ENCODE measurements at regions not wholly inside any gene's neighbourhood (a gene's known extent, or its start where the extent isn't known, plus 50 kb on each side); places are given as distances from the start of the nearest gene placed in this dataset.

GRCh38 chr2:226048611-226049010 lies 649.1 kb downstream of the NYAP2 start:
- Histone ChIP-seq H3K4me3 (no peak overlapping the region), H3K9me3 (ENCODE audit: control insufficient read depth in 4 of 4, insufficient read depth in 3 of 4, low read length in 3 of 4) (no peaks in the 10 kb centered on the region), H3K27ac (ENCODE audit: low read depth in 1 of 2, low read length in 1 of 2) (no peak overlapping the region), H3K4me1 (ENCODE audit: control insufficient read depth in 5 of 5, insufficient read depth in 5 of 5, low read length in 5 of 5) (peaks cover 0 to 9% (median 2%) of the 10 kb centered on the region in 5 donors), H3K9ac (ENCODE audit: insufficient read depth in 1 of 2, low read length in 2 of 2) (no peak overlapping the region), H3K27me3 (ENCODE audit: control insufficient read depth in 3 of 3, insufficient read depth in 3 of 3, low read length in 2 of 3) (no peaks in the 10 kb centered on the region), H3K36me3 (ENCODE audit: control insufficient read depth in 4 of 4, insufficient read depth in 4 of 4, low read length in 4 of 4) (no peaks in the 10 kb centered on the region)
- no peak for ATAC-seq (ENCODE audit: insufficient read depth, low FRiP score)
- DNase-seq = peak; percentile 54 to 85 (median 85)
- no peak for TF ChIP-seq CTCF (IDR thresholded peaks at IDR 0.05; ENCODE audit: control extremely low read depth, extremely low read depth)
- WGBS, 2 donors = 25 to 34% methylated on average over 4 of the region's 4 CpGs

- H3K27me3 ChIP-seq (ENCODE audit: control insufficient read depth in 3 of 3, insufficient read depth in 3 of 3, low read length in 2 of 3) = no peaks in the 10 kb centered on the region
- 91 to 94% methylated on average over 8 of the region's 8 CpGs for WGBS, 2 donors
- no peak overlapping the region for H3K4me3 ChIP-seq
- TF ChIP-seq CTCF (IDR thresholded peaks at IDR 0.05; ENCODE audit: control extremely low read depth, extremely low read depth) = no peak
- H3K36me3 ChIP-seq (ENCODE audit: control insufficient read depth in 4 of 4, insufficient read depth in 4 of 4, low read length in 4 of 4) = no peaks in the 10 kb centered on the region
- peaks cover 0 to 9% (median 2%) of the 10 kb centered on the region in 5 donors for H3K4me1 ChIP-seq (ENCODE audit: control insufficient read depth in 5 of 5, insufficient read depth in 5 of 5, low read length in 5 of 5)
- H3K9me3 ChIP-seq (ENCODE audit: control insufficient read depth in 4 of 4, insufficient read depth in 3 of 4, low read length in 3 of 4) = no peaks in the 10 kb centered on the region
- DNase-seq (no peak), ATAC-seq (ENCODE audit: insufficient read depth, low FRiP score) (no peak)
- no peak overlapping the region for H3K27ac ChIP-seq (ENCODE audit: low read depth in 1 of 2, low read length in 1 of 2)
- H3K9ac ChIP-seq (ENCODE audit: insufficient read depth in 1 of 2, low read length in 2 of 2) = no peak overlapping the region
Measured at GRCh38 chr2:226045080-226045479, 645.6 kb downstream of the NYAP2 start.

- no peak for TF ChIP-seq CTCF (IDR thresholded peaks at IDR 0.05; ENCODE audit: control extremely low read depth, extremely low read depth)
- Histone ChIP-seq H3K27ac (ENCODE audit: low read depth in 1 of 2, low read length in 1 of 2) (no peak overlapping the region), H3K27me3 (ENCODE audit: control insufficient read depth in 3 of 3, insufficient read depth in 3 of 3, low read length in 2 of 3) (no peaks in the 10 kb centered on the region), H3K9me3 (ENCODE audit: control insufficient read depth in 4 of 4, insufficient read depth in 3 of 4, low read length in 3 of 4) (no peaks in the 10 kb centered on the region), H3K4me1 (ENCODE audit: control insufficient read depth in 5 of 5, insufficient read depth in 5 of 5, low read length in 5 of 5) (no peaks in the 10 kb centered on the region), H3K9ac (ENCODE audit: insufficient read depth in 1 of 2, low read length in 2 of 2) (no peak overlapping the region), H3K4me3 (no peak overlapping the region), H3K36me3 (ENCODE audit: control insufficient read depth in 4 of 4, insufficient read depth in 4 of 4, low read length in 4 of 4) (no peaks in the 10 kb centered on the region)
- DNase-seq = no peak
- WGBS, 2 donors = 76 to 92% methylated on average over 2 of the region's 2 CpGs
- no peak for ATAC-seq (ENCODE audit: insufficient read depth, low FRiP score)
Measured at GRCh38 chr2:226040344-226040900, 640.9 kb downstream of the NYAP2 start.

- Histone ChIP-seq H3K27me3 (ENCODE audit: control insufficient read depth in 3 of 3, insufficient read depth in 3 of 3, low read length in 2 of 3) (no peaks in the 10 kb centered on the region), H3K4me1 (ENCODE audit: control insufficient read depth in 5 of 5, insufficient read depth in 5 of 5, low read length in 5 of 5) (peaks cover 0 to 3% (median 2%) of the 10 kb centered on the region in 5 donors), H3K9ac (ENCODE audit: insufficient read depth in 1 of 2, low read length in 2 of 2) (no peak overlapping the region), H3K4me3 (no peak overlapping the region), H3K36me3 (ENCODE audit: control insufficient read depth in 4 of 4, insufficient read depth in 4 of 4, low read length in 4 of 4) (no peaks in the 10 kb centered on the region), H3K9me3 (ENCODE audit: control insufficient read depth in 4 of 4, insufficient read depth in 3 of 4, low read length in 3 of 4) (no peaks in the 10 kb centered on the region), H3K27ac (ENCODE audit: low read depth in 1 of 2, low read length in 1 of 2) (no peak overlapping the region)
- ATAC-seq (ENCODE audit: insufficient read depth, low FRiP score) = no peak
- DNase-seq = no peak
- TF ChIP-seq CTCF (IDR thresholded peaks at IDR 0.05; ENCODE audit: control extremely low read depth, extremely low read depth) = no peak
- WGBS, 2 donors = 43 to 78% methylated on average over 2 of the region's 2 CpGs
Measured at GRCh38 chr2:226037526-226037925, 638.0 kb downstream of the NYAP2 start.

Data from lung (tissue), 11 donors.